Smooth muscle cell (in vitro differentiated cells): ENCODE measurements at regions not wholly inside any gene's neighbourhood (a gene's known extent, or its start where the extent isn't known, plus 50 kb on each side); places are given as distances from the start of the nearest gene placed in this dataset.

Source experiments
- DNase-seq: peaks from one replicate; lab custom pipeline; 2025; ENCODE audit not compliant: unreplicated experiment; lab: John Stamatoyannopoulos, UW
- H2AFZ ChIP-seq: fragments of 200-600 bp; sonication (generic); 2 replicates; pipeline ENCODE4 v1.6.0; 2016; ENCODE audit warnings: antibody characterized with exemption, low read depth, mild to moderate bottlenecking
- H3F3A ChIP-seq: fragments of 200-600 bp; sonication (generic); 2 replicates; pipeline ENCODE4 v1.6.0; 2017; ENCODE audit warnings: antibody characterized with exemption, low read depth
- H3K27ac ChIP-seq: fragments of 200-600 bp; sonication (generic); 2 replicates; pipeline ENCODE4 v1.5.1; 2016; ENCODE audit warnings: low read depth, mild to moderate bottlenecking
- H3K27me3 ChIP-seq: fragments of 200-600 bp; sonication (generic); 2 replicates; pipeline ENCODE4 v1.6.1; 2016; ENCODE audit warnings: low read depth, mild to moderate bottlenecking
- H3K36me3 ChIP-seq: fragments of 200-600 bp; sonication (generic); 2 replicates; pipeline ENCODE4 v1.5.1; 2016; ENCODE audit warnings: low read depth
- H3K4me1 ChIP-seq: fragments of 200-600 bp; sonication (generic); 2 replicates; pipeline ENCODE4 v1.5.1; 2016; ENCODE audit warnings: low read depth
- H3K4me2 ChIP-seq: fragments of 200-600 bp; sonication (generic); 2 replicates; pipeline ENCODE4 v1.6.0; 2016; ENCODE audit warnings: mild to moderate bottlenecking
- H3K4me3 ChIP-seq: fragments of 200-600 bp; sonication (generic); 2 replicates; pipeline ENCODE4 v1.5.1; 2016; ENCODE audit warnings: mild to moderate bottlenecking
- H3K79me2 ChIP-seq: fragments of 200-600 bp; sonication (generic); 2 replicates; pipeline ENCODE4 v1.6.0; 2016; ENCODE audit warnings: low read depth, mild to moderate bottlenecking
- H3K9ac ChIP-seq: fragments of 200-600 bp; sonication (generic); 2 replicates; pipeline ENCODE4 v1.6.0; 2016; ENCODE audit warnings: low read depth
- H3K9me3 ChIP-seq: fragments of 200-600 bp; sonication (generic); replicated peaks from 2 replicates; pipeline ENCODE4 v1.5.1; 2016; ENCODE audit warnings: low read depth
- H4K20me1 ChIP-seq: fragments of 200-600 bp; sonication (generic); 2 replicates; pipeline ENCODE4 v1.6.0; 2016; ENCODE audit warnings: low read depth
- WGBS: methylation state at CpG from one replicate; pipeline ENCODE4 v1.1.7; 2016; ENCODE audit warnings: low lambda C conversion rate; 5-methylcytosine and 5-hydroxymethylcytosine counted together
- TF ChIP-seq, protein P1 (sequence below): fragments of 200-600 bp; sonication (generic); IDR thresholded peaks from 2 replicates; pipeline ENCODE4 v1.5.1; 2017; ENCODE audit warnings: borderline replicate concordance, mild to moderate bottlenecking, antibody characterized with exemption; ENCODE audit not compliant: insufficient read depth, poor library complexity, severe bottlenecking

DNA sequence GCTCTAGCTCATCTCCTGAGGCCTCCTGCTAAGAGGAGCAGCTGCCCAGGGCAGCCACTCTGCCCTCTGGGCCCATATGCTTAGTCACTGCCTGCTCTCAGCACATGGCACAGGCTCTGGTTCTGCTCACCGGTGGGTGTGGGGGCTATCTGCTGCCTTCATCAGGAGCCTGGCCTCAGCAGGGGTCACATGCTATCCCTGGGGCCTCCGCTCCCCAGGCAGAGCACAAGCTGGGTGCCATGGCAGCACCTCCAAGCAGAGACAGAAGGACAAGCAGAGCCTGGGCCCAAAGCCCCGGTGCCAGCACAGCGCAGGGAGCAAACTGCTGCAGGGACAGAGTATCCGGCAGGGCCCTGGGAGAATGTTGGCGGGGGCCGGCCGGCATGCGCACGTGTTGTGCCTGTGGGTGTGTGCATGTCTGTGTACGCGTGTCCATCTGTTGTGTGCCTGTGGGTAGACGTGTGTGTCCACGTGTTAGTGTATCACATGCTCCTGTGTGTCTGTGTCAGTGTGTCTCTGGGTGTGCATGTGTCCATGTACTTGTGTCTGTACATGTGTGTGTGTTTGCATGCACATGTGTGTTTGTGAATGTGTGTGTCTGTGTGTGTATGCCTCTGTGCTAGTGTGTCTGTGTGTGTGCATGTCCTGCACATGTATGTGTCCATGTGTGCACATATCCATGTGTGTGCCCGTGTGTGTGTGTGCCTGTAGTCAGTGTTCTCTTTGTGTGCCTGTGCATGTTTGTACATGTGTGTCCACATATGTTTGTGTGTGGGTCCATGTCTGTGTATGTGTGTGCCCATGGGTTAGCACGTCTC, 326.9 kb downstream of the TMEM121 start:
- Histone ChIP-seq H3K36me3 (no peaks in the 10 kb centered on the region), H3K9me3 (no peaks in the 10 kb centered on the region)

DNA sequence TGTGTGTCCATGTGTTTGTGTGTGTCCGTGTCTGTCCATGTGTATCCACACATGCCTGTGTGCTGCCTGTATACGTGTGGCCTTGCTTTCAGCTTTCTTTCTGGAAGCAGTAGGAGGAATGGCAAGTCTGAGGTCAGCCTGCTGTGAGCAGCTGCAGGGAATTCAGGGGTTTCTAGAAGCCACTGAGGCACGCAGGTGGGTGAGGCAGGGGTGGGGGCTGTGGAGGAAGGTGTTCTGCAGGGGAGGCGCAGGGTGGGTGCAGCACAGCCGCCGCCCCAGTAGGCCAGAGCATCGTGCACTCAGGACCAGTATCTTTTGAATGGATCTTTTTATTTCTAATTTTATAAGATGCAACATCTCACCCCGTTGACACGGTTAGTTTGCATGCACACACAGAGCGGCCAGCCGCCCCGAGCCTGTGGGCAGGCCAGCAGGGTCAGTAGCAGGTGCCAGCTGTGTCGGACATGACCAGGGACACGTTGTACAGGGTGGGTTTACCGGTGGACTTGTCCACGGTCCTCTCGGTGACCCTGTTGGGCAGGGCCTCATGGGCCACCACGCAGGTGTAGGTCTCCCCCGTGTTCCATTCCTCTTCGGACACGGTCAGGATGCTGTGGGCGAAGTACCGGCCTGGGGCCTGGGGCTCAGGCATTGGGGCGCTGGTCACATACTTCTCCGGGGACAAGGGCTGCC, 327.7 kb downstream of the TMEM121 start:
- H3K36me3 ChIP-seq = no peaks in the 10 kb centered on the region

More for the DNA sequence above, 326.9 kb downstream of the TMEM121 start:
- Histone ChIP-seq H3K27me3 (no peaks in the 10 kb centered on the region), H3K27ac (no peak overlapping the region), H3K9ac (no peak overlapping the region), H3K4me2 (no peak overlapping the region), H3F3A (no peaks in the 10 kb centered on the region), H4K20me1 (no peaks in the 10 kb centered on the region), H2AFZ (no peak overlapping the region), H3K4me3 (no peak overlapping the region), H3K4me1 (no peaks in the 10 kb centered on the region), H3K79me2 (no peaks in the 10 kb centered on the region)
- WGBS = 87% methylated on average over 16 of the region's 16 CpGs
- TF ChIP-seq, protein P1, sequence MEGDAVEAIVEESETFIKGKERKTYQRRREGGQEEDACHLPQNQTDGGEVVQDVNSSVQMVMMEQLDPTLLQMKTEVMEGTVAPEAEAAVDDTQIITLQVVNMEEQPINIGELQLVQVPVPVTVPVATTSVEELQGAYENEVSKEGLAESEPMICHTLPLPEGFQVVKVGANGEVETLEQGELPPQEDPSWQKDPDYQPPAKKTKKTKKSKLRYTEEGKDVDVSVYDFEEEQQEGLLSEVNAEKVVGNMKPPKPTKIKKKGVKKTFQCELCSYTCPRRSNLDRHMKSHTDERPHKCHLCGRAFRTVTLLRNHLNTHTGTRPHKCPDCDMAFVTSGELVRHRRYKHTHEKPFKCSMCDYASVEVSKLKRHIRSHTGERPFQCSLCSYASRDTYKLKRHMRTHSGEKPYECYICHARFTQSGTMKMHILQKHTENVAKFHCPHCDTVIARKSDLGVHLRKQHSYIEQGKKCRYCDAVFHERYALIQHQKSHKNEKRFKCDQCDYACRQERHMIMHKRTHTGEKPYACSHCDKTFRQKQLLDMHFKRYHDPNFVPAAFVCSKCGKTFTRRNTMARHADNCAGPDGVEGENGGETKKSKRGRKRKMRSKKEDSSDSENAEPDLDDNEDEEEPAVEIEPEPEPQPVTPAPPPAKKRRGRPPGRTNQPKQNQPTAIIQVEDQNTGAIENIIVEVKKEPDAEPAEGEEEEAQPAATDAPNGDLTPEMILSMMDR = no peak
- no peak for DNase-seq

DNA sequence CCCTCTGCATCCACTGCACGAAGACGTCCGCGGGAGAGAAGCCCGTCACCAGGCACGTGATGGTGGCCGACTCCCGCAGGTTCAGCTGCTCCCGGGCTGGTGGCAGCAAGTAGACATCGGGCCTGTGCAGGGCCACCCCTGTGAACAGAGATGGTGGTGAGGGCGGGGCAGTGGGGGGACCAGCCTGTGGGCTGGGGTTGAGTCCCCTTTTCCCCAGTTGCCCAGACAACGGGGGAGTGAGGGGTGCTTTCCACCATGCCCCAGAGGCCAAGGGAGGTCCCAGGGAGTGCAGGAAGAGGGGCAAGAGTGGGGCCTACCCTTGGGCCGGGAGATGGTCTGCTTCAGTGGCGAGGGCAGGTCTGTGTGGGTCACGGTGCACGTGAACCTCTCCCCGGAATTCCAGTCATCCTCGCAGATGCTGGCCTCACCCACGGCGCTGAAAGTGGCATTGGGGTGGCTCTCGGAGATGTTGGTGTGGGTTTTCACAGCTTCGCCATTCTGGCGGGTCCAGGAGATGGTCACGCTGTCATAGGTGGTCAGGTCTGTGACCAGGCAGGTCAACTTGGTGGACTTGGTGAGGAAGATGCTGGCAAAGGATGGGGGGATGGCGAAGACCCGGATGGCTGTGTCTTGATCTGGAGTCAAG, 328.3 kb downstream of the TMEM121 start:
- Histone ChIP-seq H3K36me3 (no peaks in the 10 kb centered on the region), H3K4me1 (no peaks in the 10 kb centered on the region), H3K79me2 (no peaks in the 10 kb centered on the region), H4K20me1 (no peaks in the 10 kb centered on the region), H3K27me3 (no peaks in the 10 kb centered on the region), H3K9ac (no peak overlapping the region), H3F3A (no peaks in the 10 kb centered on the region), H3K27ac (no peak overlapping the region), H3K4me2 (no peak overlapping the region), H3K9me3 (no peaks in the 10 kb centered on the region), H3K4me3 (no peak overlapping the region), H2AFZ (no peak overlapping the region)
- no peak for DNase-seq
- TF ChIP-seq, protein P1 = no peak
- WGBS = 88% methylated on average over 26 of the region's 26 CpGs

More for the DNA sequence above, 327.7 kb downstream of the TMEM121 start:
- DNase-seq = no peak
- TF ChIP-seq, protein P1 = no peak
- H3K9ac ChIP-seq = no peak overlapping the region
- no peak overlapping the region for H2AFZ ChIP-seq
- H3K27ac ChIP-seq = no peak overlapping the region
- no peaks in the 10 kb centered on the region for H4K20me1 ChIP-seq
- H3K4me2 ChIP-seq = no peak overlapping the region
- H3K27me3 ChIP-seq = no peaks in the 10 kb centered on the region
- H3K4me1 ChIP-seq = no peaks in the 10 kb centered on the region
- no peaks in the 10 kb centered on the region for H3K79me2 ChIP-seq
- H3K4me3 ChIP-seq = no peak overlapping the region
- H3F3A ChIP-seq = no peaks in the 10 kb centered on the region
- H3K9me3 ChIP-seq = no peaks in the 10 kb centered on the region
- 87% methylated on average over 25 of the region's 25 CpGs for WGBS
